K562 (cell line): ENCODE measurements at regions not wholly inside any gene's neighbourhood (a gene's known extent, or its start where the extent isn't known, plus 50 kb on each side); places are given as distances from the start of the nearest gene placed in this dataset.

Experiments used
- AFF1 ChIP-seq, 2 experiments: fragments of 450-650 bp; IDR thresholded peaks; 2 replicates each; pipeline ENCODE4 v1.6.1; 2018; ENCODE audit warnings: mild to moderate bottlenecking in 2 of 2, low read depth in 1 of 2; ENCODE audit not compliant: partially characterized antibody in 2 of 2
- GTF2F1 ChIP-seq: IDR thresholded peaks from 2 replicates; pipeline ENCODE4 v1.6.1; 2011; ENCODE audit warnings: low read depth, low read length, improper control_type of control experiment
- GTF3C2 ChIP-seq: IDR thresholded peaks from 3 replicates; pipeline ENCODE4 v1.6.1; 2011; ENCODE audit warnings: borderline replicate concordance, mild to moderate bottlenecking, moderate library complexity; ENCODE audit not compliant: insufficient read length; ENCODE audit errors: extremely low read depth
- POLR2AphosphoS2 ChIP-seq: IDR thresholded peaks from 2 replicates; pipeline ENCODE4 v1.6.1; 2012; ENCODE audit warnings: low read length, improper control_type of control experiment
- THRB ChIP-seq: fragments of 450-650 bp; formaldehyde crosslinking; conservative IDR thresholded peaks from 2 replicates; pipeline ENCODE4 v1.4.0; 2022; ENCODE audit warnings: mild to moderate bottlenecking, missing genetic modification characterization
- ZNF668 ChIP-seq: fragments of 250-450 bp; sonication (Bioruptor Pico); IDR thresholded peaks from 2 replicates; pipeline ENCODE4 v1.8.0; 2022; ENCODE audit warnings: mild to moderate bottlenecking, inconsistent platforms

GRCh38 chr9:91094324-91095088 lies 267.2 kb downstream of the AUH start (continued):
- no peak for TF ChIP-seq THRB (CRISPR knock-in tag)
- TF ChIP-seq GTF2F1, result no peak
- no peak for TF ChIP-seq POLR2AphosphoS2
- no peak for TF ChIP-seq ZNF668
- TF ChIP-seq AFF1 (IDR thresholded peaks at IDR 0.05; ENCODE audit: low read depth in 1 of 2, partially characterized antibody in 2 of 2), result no peak
- TF ChIP-seq GTF3C2, result no peak
